B cell (primary cell): ENCODE measurements at regions not wholly inside any gene's neighbourhood (a gene's known extent, or its start where the extent isn't known, plus 50 kb on each side); places are given as distances from the start of the nearest gene placed in this dataset.

Source experiments
- ATAC-seq: fragments of 200-7000 bp; cut with Tn5 transposase; one replicate; pipeline ENCODE4 v1.10.0; 2021; ENCODE audit warnings: low read depth, mild to moderate bottlenecking, moderate number of reproducible peaks, moderate library complexity
- CTCF ChIA-PET: fragments of 350-600 bp; sonication (Branson Sonifier 250); formaldehyde crosslinking; loops from one replicate; lab custom pipeline; 2021; ENCODE audit warnings: antibody characterized with exemption, inconsistent platforms; lab: Charles Lee
- POLR2A ChIA-PET: fragments of 350-600 bp; sonication (Branson Sonifier 250); formaldehyde crosslinking; loops from one replicate; lab custom pipeline; 2021; ENCODE audit warnings: antibody characterized with exemption; lab: Charles Lee
- DNase-seq: peaks from one replicate; pipeline ENCODE4 v3.0.0; 2013
- H2AFZ ChIP-seq: 2 replicates; pipeline ENCODE4 v1.6.1; 2012; ENCODE audit warnings: mild to moderate bottlenecking, low read depth, low read length; ENCODE audit not compliant: insufficient read depth, poor library complexity, severe bottlenecking
- H3K27ac ChIP-seq, 2 donors: 1 replicate in 1 of 2; 2 replicates in 1 of 2; pipeline ENCODE4 v1.5.1; 2012 to 2013; ENCODE audit warnings: low read length in 2 of 2, mild to moderate bottlenecking in 2 of 2, moderate library complexity in 1 of 2
- H3K27me3 ChIP-seq, 4 experiments: fragments of 200-600 bp in 1 of 4; sonication (generic) in 1 of 4; replicated peaks in 1 of 4; 1 replicate in 2 of 4; 2 replicates in 2 of 4; pipeline versions ENCODE4 v1.6.1 to v1.7.0; 2013 to 2016; ENCODE audit warnings: low read length in 3 of 4, mild to moderate bottlenecking in 2 of 4, mixed read lengths in 1 of 4, moderate library complexity in 1 of 4; ENCODE audit not compliant: insufficient read depth in 4 of 4, control insufficient read depth in 3 of 4; ENCODE audit errors: control extremely low read depth in 1 of 4
- H3K36me3 ChIP-seq, 2 experiments: replicated peaks in 1 of 2; 1 replicate in 1 of 2; 2 replicates in 1 of 2; pipeline versions ENCODE4 v1.6.1 to v1.7.1; 2013; ENCODE audit warnings: low read length in 1 of 2; ENCODE audit not compliant: insufficient read depth in 2 of 2, control insufficient read depth in 1 of 2; ENCODE audit errors: control extremely low read depth in 1 of 2, extremely low read depth in 1 of 2
- H3K4me1 ChIP-seq, 2 donors: fragments of 200-600 bp in 1 of 2; sonication (generic) in 1 of 2; 1 replicate in 1 of 2; 2 replicates in 1 of 2; pipeline versions ENCODE4 v1.5.1 to v1.6.1; 2013 to 2017; ENCODE audit warnings: low read length in 2 of 2; ENCODE audit not compliant: control insufficient read depth in 2 of 2, insufficient read depth in 2 of 2
- H3K4me2 ChIP-seq: replicated peaks from 2 replicates; pipeline ENCODE3; 2012; ENCODE audit warnings: mild to moderate bottlenecking, low read depth, low read length; ENCODE audit not compliant: poor library complexity, severe bottlenecking
- H3K4me3 ChIP-seq, 5 experiments: fragments of 200-600 bp in 1 of 5; sonication (generic) in 1 of 5; 1 replicate in 3 of 5; 2 replicates in 2 of 5; pipeline versions ENCODE4 v1.5.1 to v1.7.0; 2011 to 2016; ENCODE audit warnings: low read length in 4 of 5, mild to moderate bottlenecking in 4 of 5, low read depth in 2 of 5, control low read depth in 1 of 5, moderate library complexity in 1 of 5; ENCODE audit not compliant: insufficient read depth in 1 of 5; ENCODE audit errors: control extremely low read depth in 1 of 5, extremely low read depth in 1 of 5
- H3K79me2 ChIP-seq: fragments of 200-600 bp; sonication (generic); one replicate; pipeline ENCODE4 v1.6.0; 2016; ENCODE audit warnings: low read length; ENCODE audit not compliant: control insufficient read depth, insufficient read depth
- H3K9ac ChIP-seq: fragments of 200-600 bp; sonication (generic); 2 replicates; pipeline ENCODE4 v1.6.1; 2017; ENCODE audit warnings: mild to moderate bottlenecking, low read length, moderate library complexity
- H3K9me3 ChIP-seq, 3 donors: one replicate each; pipeline versions ENCODE4 v1.6.1 to v1.7.1; 2013; ENCODE audit warnings: low read length in 2 of 3; ENCODE audit not compliant: control insufficient read depth in 2 of 3, insufficient read depth in 1 of 3; ENCODE audit errors: control extremely low read depth in 1 of 3
- H4K20me1 ChIP-seq: 2 replicates; pipeline ENCODE4 v1.6.0; 2012; ENCODE audit warnings: mild to moderate bottlenecking, low read length; ENCODE audit not compliant: insufficient read depth, control insufficient read depth, poor library complexity, severe bottlenecking
- H3K27ac Mint-ChIP-seq: one replicate; pipeline ENCODE4 v1.8.0; 2021; ENCODE audit warnings: mixed read lengths
- H3K27me3 Mint-ChIP-seq: one replicate; pipeline ENCODE4 v1.8.0; 2021; ENCODE audit warnings: mixed read lengths
- H3K4me1 Mint-ChIP-seq: one replicate; pipeline ENCODE4 v1.8.0; 2021; ENCODE audit warnings: mixed read lengths
- H3K4me3 Mint-ChIP-seq: one replicate; pipeline ENCODE4 v1.8.0; 2021; ENCODE audit warnings: mixed read lengths
- H3K9me3 Mint-ChIP-seq: one replicate; pipeline ENCODE4 v1.8.0; 2022; ENCODE audit warnings: mixed read lengths; ENCODE audit not compliant: insufficient read depth
- EZH2 ChIP-seq: IDR thresholded peaks from 2 replicates; pipeline ENCODE4 v1.6.1; 2012; ENCODE audit warnings: borderline replicate concordance, low read depth, mild to moderate bottlenecking, moderate library complexity, low read length; ENCODE audit not compliant: insufficient read depth, poor library complexity, severe bottlenecking
- WGBS: methylation state at CpG from one replicate; pipeline ENCODE4 v1.1.5; 2013; ENCODE audit warnings: missing lambda C conversion rate; ENCODE audit not compliant: insufficient coverage; 5-methylcytosine and 5-hydroxymethylcytosine counted together
- intact Hi-C: fragments of 100-400 bp; cut with micrococcal nuclease; formaldehyde crosslinking; loops from one replicate; pipeline ENCODE4 v1.10.0; 2022
- TF ChIP-seq, protein P1 (sequence below): fragments of 200-600 bp; IDR thresholded peaks from one replicate; pipeline ENCODE4 v1.8.0; 2022; ENCODE audit warnings: antibody characterized with exemption, mild to moderate bottlenecking

DNA sequence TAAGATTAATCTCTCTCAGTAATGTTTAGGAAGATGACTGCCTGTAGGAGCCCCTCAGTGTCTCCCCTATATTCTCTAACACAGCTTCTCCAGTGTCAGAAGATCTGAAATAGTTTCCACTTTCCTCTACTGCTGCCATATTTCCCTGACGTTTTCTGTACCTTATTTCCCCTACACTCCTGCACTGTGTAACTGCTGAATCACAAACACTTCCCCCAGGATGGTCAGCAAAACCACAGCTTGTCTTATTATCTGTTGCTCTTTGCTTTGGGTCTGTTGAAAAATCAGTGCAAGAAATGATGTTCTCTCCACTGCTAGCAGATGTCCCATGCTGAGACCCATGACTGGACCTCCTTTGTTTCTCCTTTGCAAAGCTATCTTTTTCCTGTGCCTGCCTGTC is 441.7 kb downstream of the EPHA4 start:
- Histone ChIP-seq H3K4me3 (no peak overlapping the region), H2AFZ (no peak overlapping the region), H3K4me2 (no peak overlapping the region), H4K20me1 (no peaks in the 10 kb centered on the region), H3K36me3 (no peaks in the 10 kb centered on the region), H3K27ac (no peak overlapping the region), H3K4me1 (no peaks in the 10 kb centered on the region), H3K9ac (no peak overlapping the region), H3K9me3 (peaks cover 0 to 11% (median 8%) of the 10 kb centered on the region in 3 donors), H3K79me2 (no peaks in the 10 kb centered on the region), H3K27me3 (no peaks in the 10 kb centered on the region)
- no peaks in the 10 kb centered on the region for H3K27me3 Mint-ChIP-seq
- DNase-seq (no peak), ATAC-seq (no peak)
- H3K9me3 Mint-ChIP-seq: peaks cover 7% of the 10 kb centered on the region
- POLR2A ChIA-PET: no interaction called here
- no peak for TF ChIP-seq EZH2
- TF ChIP-seq, protein P1, sequence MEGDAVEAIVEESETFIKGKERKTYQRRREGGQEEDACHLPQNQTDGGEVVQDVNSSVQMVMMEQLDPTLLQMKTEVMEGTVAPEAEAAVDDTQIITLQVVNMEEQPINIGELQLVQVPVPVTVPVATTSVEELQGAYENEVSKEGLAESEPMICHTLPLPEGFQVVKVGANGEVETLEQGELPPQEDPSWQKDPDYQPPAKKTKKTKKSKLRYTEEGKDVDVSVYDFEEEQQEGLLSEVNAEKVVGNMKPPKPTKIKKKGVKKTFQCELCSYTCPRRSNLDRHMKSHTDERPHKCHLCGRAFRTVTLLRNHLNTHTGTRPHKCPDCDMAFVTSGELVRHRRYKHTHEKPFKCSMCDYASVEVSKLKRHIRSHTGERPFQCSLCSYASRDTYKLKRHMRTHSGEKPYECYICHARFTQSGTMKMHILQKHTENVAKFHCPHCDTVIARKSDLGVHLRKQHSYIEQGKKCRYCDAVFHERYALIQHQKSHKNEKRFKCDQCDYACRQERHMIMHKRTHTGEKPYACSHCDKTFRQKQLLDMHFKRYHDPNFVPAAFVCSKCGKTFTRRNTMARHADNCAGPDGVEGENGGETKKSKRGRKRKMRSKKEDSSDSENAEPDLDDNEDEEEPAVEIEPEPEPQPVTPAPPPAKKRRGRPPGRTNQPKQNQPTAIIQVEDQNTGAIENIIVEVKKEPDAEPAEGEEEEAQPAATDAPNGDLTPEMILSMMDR: no peak
- CTCF ChIA-PET: no interaction called here
- no peak overlapping the region for H3K27ac Mint-ChIP-seq
- intact Hi-C loops: no loop called here
- no peaks in the 10 kb centered on the region for H3K4me1 Mint-ChIP-seq
- H3K4me3 Mint-ChIP-seq: no peak overlapping the region
- WGBS: 11% methylated on average over 1 of the region's 1 CpG

DNA sequence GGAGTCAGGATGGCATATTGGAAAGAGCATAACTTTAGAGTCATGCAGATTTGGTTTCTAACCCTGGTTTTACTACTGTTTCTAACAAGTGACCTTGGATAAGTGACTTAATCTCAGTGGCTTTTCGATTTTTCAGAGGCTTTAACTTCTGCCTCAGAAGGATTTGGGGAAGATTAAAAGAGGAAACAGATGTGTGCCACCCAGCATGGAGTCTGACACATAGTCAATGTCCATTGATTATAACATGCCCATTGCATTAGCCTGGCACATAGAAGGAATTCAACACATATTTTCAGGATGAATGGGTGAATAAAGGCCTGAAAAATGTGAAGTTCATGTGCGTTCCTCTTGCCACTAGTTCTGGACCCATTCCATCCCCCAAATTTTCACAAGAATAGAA is 438.2 kb downstream of the EPHA4 start:
- H3K27me3 ChIP-seq: no peaks in the 10 kb centered on the region
- Mint-ChIP-seq H3K4me1 (peaks cover 16% of the 10 kb centered on the region), H3K4me3 (no peak overlapping the region), H3K27ac (no peak overlapping the region), H3K27me3 (no peaks in the 10 kb centered on the region), H3K9me3 (no peaks in the 10 kb centered on the region)
- ChIA-PET POLR2A (no interaction called here), CTCF (no interaction called here)
- no peak overlapping the region for H3K4me3 ChIP-seq
- peaks cover 0 to 12% of the 10 kb centered on the region in 2 donors for H3K4me1 ChIP-seq
- no peak for TF ChIP-seq EZH2
- TF ChIP-seq, protein P1: no peak
- H3K9me3 ChIP-seq: no peaks in the 10 kb centered on the region
- WGBS: no CpG with 5 or more reads among the region's 2 CpGs
- H3K79me2 ChIP-seq: no peaks in the 10 kb centered on the region
- H2AFZ ChIP-seq: no peak overlapping the region
- H4K20me1 ChIP-seq: no peaks in the 10 kb centered on the region
- H3K4me2 ChIP-seq: no peak overlapping the region
- DNase-seq (no peak), ATAC-seq (no peak)
- no peaks in the 10 kb centered on the region for H3K36me3 ChIP-seq
- H3K9ac ChIP-seq: no peak overlapping the region
- H3K27ac ChIP-seq: no peak overlapping the region
- intact Hi-C loops: no loop called here
